OCI-LY3 (cell line): ENCODE measurements at regions not wholly inside any gene's neighbourhood (a gene's known extent, or its start where the extent isn't known, plus 50 kb on each side); places are given as distances from the start of the nearest gene placed in this dataset.

Experiments
- CTCF ChIP-seq: fragments of 200-600, 300-600 bp; sonication (generic); IDR thresholded peaks from 2 replicates; pipeline ENCODE4 v1.5.1; 2014; ENCODE audit warnings: antibody characterized with exemption, low read length, low read depth
- EZH2phosphoT487 ChIP-seq: fragments of 200-600 bp; shearing (Covaris generic); IDR thresholded peaks from 2 replicates; pipeline ENCODE4 v1.6.1; 2018; ENCODE audit warnings: antibody characterized with exemption, mixed run types, low read depth

DNA sequence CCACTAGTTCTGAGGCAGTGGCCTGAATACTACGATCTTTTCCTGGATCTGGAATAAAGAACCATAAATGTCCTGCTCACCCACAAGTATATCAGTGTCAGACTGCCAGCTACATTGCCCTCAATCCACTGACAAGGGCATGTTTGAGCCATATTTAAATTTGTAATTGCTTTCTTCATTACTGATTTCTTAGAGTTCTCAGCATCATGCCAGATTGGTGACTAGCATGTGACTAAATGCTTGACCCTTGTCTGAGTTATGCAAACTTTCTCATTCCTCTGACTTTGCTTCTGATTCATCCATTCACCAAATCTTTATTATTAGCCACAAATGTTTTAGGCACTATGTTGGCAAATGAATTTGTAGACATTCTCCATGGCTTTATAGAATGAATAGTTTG is 143.6 kb upstream of the SLC16A7 start:
- TF ChIP-seq CTCF, result no peak
- TF ChIP-seq EZH2phosphoT487, result no peak
